CD4-positive, alpha-beta T cell treated with Interleukin-17A for 4 hours (primary cell): ENCODE measurements at regions not wholly inside any gene's neighbourhood (a gene's known extent, or its start where the extent isn't known, plus 50 kb on each side); places are given as distances from the start of the nearest gene placed in this dataset.
"Not testable (repeated sequence)": the region's sequence is repeated elsewhere in the genome, so short reads cannot be mapped to it uniquely, and the experiment has no call there.

Experiments used
- DNase-seq: peaks from one replicate; pipeline ENCODE4 v3.0.0-alpha.2; 2020; ENCODE audit warnings: mixed read lengths

DNA sequence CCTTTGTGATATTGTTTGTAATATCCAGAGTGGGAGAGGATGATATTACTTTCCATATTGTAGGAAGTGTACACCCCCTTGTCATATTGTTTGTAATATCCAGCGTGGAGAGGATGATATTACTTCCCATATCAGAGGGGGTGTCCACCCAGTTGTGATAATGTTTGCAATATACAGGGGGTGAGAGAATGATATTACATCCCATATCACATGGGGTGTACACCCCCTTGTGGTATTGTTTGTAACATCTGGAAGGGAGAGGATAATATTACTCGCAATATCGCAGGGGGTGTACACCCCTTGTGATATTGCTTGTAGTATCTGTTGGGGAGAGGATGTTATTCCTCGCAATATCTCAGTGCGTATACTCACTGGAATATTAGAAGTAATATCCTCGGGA is 61.5 kb downstream of the PRSS23 start:
- DNase-seq: no peak

DNA sequence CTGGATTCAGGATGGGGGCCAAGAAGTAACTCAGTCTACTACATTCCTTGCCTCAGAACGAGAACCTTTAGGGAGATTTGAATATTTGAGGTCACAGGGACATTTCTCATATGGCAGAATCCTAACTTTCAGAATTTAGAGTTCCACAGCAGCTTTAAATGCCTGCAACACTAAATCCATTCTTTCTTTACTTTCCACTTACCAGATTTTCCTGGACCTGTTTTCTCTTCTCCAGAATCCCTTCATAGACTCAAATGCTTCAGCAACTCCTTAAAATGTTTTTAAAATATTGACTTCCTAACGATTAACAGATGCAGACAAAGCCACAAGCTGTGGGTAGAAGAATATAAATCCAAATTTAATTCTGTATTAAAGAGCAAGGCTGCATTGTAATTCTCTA is 63.1 kb downstream of the PRSS23 start:
- DNase-seq: no peak

DNA sequence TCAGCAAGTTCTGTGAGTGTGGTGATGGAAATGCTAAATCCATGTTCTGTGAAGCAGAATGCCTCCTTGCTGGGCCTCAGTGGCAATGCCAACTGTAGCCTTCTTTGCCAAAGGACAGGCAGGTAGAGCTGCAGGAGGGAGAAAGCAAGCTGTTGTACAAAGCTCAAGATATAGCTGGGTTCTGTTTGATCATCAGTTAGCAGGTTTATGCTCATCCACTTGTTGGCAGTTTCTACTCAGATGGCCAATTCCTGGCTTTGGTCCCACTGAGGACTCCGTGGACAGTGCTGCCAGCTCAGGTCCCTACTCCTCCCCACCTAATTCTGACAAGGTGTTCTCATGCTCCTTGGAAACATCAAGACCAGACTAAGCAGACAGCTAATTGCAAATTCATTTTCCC is 65.1 kb downstream of the PRSS23 start:
- no peak for DNase-seq

DNA sequence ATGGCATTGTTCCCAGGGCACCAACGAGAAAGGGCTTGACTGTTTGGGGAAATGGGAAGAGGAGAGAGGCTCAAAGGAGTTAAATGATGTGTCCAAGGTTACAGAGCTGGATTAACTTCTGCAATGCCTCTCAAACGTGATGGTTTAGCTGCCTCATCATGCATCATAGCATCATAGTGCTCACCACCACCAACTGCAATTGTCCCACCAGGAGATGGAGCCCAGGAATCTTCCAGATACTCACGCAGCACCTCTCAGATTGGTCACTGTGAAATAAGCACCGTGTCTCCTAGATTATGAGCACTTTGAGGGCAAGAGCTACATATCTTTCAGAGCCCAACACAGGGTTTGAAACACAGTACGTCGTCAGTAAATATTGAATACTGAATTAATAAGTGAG is 69.2 kb downstream of the PRSS23 start:
- DNase-seq: no peak

DNA sequence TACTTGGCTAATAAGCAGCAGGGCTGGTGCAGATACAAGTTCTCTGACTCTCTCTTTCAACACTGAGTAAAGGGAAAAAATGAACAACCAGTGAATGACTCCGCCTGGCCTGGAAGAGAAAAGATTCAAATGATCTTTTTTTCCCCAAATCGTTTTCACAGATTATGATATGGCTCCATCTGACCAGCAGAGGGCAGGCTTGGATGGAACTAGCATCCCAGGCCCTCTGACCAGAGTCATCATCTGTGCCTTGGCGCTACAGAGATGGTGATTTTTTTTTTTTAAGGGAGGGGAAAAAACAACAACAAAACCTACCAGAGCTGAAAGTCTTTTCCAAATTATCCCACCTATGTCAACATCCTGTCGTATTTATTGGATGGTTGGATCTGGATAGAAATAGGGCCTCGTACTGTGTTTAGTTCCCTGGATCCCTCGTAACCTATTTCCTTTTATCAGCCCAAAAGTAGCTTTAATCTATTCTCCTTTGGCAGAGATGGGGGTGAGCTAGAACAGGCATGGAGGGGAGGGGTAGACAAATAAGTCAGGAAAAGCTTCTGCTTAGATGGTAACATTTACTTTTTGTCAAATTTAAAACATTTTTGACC is 69.7 kb downstream of the PRSS23 start:
- peak; percentile 54 for DNase-seq

DNA sequence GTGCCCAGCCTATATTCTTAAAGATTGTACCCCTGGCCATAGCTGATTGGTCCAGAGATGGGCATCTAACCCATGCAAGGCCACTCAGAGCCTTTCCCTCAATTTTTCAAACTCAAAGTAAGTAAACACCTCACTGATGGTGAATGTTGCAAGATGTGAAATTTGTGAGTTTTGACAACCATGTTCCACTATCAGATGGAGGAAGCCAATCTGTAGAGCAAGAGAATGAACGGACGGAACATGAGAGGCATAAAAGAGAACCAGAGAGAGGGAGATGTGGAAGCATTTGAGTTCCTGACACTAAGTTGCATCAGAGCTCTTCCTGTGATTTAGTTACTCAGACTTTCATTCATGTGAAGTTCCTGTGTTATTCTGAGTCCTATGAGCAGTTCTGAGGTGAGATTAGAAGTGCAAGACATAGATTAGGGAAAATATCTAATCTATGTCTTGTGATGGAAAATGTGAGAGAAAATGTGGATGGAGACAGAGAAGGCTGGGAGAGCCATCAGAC is 73.3 kb downstream of the PRSS23 start:
- DNase-seq: no peak

DNA sequence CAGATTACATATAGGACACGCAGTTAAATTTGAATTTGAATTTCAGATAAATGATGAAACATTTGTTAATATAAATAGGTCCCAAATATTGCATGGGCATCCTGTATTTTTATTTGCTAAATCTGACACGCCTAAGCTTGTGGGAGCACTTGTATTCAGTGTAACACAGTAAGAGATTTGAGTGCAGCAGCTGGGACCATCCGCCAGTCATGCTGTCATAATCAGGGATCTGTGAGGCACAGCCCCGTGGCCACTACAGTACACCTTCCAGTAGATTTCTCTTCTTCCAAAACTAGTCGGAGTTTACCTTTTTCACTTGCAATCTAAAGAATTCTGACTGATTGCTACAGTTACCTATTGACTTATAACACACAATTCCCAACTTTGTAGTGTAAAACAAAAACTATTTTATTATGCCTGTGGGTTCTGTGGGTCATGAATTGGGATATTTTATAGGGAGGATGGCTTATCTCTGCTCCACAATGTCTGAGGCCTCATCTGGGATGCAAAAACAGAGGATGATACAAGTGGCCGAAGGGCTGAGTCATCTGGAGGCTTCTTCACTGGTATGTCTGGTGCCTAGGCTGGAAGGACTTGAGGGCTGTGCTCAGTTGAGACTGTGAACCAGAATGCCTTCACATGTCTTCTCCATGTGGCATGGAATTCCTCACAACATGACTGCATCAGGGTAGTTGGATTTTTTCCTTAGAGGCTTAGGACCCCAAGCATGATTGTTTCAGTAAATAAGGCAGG is 74.1 kb downstream of the PRSS23 start:
- no peak for DNase-seq

DNA sequence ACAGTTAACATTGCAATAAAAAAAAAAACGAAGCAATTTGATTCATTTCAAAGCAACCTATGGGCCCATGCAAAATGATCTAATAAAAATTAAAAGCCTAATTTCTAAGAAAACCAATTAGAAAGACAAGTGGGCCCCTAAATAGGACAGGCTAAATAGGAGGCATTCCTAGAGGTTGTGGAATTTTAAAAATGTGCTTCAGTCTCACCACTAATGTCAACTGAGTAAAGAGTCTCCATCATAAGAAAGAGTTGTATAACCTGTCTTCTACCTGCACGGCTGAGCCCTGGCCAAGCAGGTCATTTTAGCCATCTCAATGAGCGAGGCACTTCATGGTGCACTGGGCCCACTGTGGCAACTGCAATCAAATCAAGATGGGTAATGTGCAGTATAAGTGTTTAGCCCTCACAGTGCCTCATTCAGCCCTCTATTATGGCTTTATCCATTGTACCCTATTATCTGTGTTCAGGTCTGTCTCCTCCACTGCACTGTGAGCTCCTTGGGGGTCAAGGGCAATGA is 76.4 kb downstream of the PRSS23 start:
- no peak for DNase-seq

DNA sequence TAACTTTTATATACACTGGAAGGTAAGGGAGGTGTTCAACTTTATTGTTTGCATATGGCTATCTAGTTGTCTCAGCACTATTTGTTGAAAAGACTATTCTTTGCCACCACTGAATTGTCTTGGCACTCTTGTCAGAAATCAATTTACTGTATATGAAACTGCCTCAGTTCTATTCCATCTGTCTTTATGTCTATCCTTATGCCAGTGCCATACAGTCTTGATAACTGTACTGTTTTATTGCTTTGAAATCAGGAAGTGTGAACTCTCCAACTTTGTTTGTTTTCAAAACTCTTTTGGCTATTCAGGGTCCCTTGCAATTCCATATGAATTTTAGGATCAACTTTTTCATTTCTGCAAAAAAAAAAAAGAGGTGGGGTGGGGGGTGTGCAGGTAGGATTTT is 77.2 kb downstream of the PRSS23 start:
- no peak for DNase-seq

DNA sequence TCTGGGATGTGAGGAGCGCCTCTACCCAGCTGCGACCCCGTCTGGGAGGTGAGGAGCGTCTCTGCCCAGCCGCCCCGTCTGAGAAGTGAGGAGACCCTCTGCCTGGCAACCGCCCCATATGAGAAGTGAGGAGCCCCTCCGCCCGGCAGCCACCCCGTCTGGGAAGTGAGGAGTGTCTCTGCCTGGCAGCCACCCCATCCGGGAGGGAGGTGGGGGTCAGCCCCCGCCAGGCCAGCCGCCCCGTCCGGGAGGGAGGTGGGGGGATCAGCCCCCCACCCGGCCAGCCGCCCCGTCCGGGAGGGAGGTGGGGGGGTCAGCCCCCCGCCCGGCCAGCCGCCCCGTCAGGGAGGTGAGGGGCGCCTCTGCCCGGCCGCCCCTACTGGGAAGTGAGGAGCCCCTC is 76.0 kb downstream of the FZD4 start:
- DNase-seq: not testable (repeated sequence)

DNA sequence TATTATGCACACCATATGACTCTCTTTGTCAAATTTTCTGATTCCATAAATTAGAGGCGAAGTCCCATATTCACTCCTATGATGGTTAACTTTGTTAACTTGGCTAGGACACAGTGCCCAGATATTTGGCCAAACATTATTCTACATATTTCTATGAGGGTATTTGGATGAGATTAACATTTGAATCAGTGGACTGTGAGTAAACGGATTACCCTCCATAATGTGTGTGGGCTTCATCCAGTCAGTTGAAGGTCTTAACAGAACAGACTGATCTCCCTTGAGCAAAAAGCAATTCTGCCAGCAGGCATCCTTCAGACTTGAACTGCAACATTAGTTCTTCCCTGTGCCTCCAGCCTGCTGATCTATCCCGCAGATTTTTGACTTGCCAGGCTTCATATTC is 69.9 kb downstream of the FZD4 start:
- no peak for DNase-seq

DNA sequence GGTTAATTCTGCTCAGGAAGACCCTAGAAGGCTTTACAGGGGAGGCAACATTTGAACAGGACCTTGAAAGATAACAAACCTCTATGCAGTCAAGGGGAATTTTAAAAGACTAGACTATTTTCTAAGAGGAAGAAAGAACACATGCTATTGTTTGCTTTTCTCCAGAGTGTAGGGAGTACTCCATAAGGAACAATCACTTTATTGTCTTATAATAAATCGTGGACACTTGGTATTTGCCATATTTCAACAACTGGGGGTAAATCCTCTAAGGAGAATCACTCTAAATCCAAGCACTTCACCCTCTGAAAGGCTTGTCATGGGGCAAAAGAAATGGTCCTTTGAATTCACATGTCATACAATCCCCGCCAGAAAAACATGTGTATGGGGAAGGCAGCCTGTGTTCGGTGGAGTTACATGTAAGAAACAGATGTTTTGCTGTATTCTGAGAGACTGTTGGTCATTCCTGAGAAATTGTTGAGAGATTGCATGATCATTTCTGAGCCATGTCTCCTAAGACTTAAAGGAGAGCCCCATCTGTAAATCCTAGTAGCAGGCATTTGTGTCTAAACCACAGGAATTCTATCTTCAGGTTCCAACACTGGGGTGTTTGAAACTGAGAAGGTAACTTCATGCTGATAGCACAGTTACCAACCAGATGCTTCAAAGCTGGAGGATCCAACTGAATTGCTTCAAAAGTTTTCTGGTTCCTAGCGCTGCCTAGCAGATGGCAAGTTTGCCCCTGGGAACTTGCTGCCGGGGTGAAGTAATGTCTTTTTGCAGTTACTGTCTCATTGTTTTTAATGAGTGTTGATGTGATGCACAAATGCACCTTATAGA is 66.8 kb downstream of the FZD4 start:
- DNase-seq: no peak

DNA sequence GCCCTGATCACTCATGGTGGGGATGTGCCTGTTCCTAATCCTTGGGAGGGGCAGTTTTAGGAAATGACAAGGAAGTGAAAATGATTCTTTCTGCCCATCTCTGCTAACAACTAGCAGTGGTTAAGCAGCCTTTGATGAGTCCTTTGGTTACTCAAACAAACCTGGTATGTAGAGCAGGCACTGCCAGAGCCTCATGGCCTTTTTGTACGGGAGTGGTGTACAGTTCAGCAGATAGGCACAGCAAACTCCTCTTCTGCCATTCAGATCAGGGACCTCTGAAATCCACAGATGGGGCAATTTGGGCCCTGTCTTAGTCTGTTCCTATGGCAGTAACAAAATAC is 66.2 kb downstream of the FZD4 start:
- DNase-seq: no peak

DNA sequence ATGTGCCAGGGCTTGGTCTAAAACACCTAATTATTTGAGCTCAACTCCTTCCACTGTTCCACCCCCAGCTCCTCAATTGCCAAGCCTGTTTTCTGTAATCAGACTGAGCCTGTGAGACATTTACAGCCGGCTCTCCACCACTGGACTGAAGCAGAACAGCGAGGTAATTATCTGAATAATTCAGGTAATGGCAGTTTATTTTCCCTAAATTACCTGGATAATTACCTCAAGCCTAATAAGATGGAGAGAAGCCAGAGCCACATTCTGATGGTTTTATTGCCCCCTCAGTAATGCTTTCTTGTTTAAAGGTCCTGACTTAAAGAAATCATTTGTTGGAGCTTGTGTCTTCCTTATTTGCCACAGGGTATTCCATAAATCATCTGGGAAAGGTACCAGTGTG is 64.2 kb downstream of the FZD4 start:
- DNase-seq: no peak

DNA sequence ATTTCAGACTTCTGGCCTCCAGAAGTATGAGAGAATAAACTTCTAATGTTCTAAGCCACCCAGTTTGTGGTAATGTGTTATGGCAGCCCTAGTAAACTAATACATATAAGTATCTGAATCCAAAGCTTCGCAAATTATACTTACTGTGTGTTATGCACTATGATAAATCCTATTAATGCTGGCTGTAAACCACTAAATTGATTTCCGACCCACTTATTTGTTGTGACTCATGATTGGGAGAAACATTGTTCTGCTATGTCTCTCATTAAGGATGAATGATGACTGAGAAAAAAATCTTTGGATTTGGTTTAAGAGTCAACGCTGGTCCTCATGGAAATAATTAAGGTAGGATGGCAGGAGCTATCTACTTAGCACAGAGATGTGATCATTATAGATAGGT is 62.0 kb downstream of the FZD4 start:
- DNase-seq: no peak
